Activated naive CD4-positive, alpha-beta T cell treated with anti-CD3 and anti-CD28 coated beads, Interleukin-2, amount 50 U/mL, for 72 hours (primary cell): ENCODE measurements at regions not wholly inside any gene's neighbourhood (a gene's known extent, or its start where the extent isn't known, plus 50 kb on each side); places are given as distances from the start of the nearest gene placed in this dataset.
"Not testable (repeated sequence)": the region's sequence is repeated elsewhere in the genome, so short reads cannot be mapped to it uniquely, and the experiment has no call there.

Source experiments
- ATAC-seq, 2 donors: fragments of 150-1000 bp; cut with Tn5 transposase; 2 replicates each; pipeline ENCODE4 v1.10.0; 2021; ENCODE audit warnings: mild to moderate bottlenecking in 2 of 2, moderate library complexity in 2 of 2
- DNase-seq, 2 donors: peaks; one replicate each; pipeline ENCODE4 v3.0.0; 2021 to 2022; ENCODE audit warnings: low spot score in 2 of 2
- H3K27ac Mint-ChIP-seq, 2 donors: one replicate each; pipeline ENCODE4 v1.8.0; 2022; ENCODE audit warnings: mild to moderate bottlenecking in 2 of 2, mixed read lengths in 2 of 2
- H3K36me3 Mint-ChIP-seq, 2 donors: one replicate each; pipeline ENCODE4 v1.8.0; 2022; ENCODE audit warnings: mixed read lengths in 2 of 2
- H3K9me3 Mint-ChIP-seq, 2 donors: one replicate each; pipeline ENCODE4 v1.8.0; 2022; ENCODE audit warnings: mixed read lengths in 2 of 2

DNA sequence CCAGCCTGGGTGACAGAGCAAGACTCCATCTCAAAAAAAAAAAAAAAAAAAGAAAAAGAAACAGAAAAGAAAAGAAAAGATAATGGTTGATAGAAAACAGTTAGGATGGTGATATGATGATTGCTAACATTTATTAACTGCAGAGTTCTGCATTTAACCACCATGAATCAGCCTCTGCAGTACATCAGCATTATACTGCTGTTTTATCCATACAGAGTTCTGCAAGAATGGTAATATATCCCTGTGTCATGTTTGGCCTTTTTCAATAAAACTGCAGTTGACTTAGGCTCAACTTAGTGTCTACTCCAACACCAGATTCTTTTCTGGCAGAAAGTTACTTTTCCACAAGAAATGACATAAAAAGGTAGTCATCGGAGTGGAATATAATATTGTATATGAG, 62.6 kb downstream of the DUSP6 start:
- ATAC-seq: peak in 1 of 2 donors; percentile 13
- no peaks in the 10 kb centered on the region for H3K36me3 Mint-ChIP-seq
- no peak for DNase-seq
- peak overlapping the region in 1 of 2 donors; percentile 53 for H3K27ac Mint-ChIP-seq
- H3K9me3 Mint-ChIP-seq: peaks cover 0 to 5% of the 10 kb centered on the region in 2 donors

DNA sequence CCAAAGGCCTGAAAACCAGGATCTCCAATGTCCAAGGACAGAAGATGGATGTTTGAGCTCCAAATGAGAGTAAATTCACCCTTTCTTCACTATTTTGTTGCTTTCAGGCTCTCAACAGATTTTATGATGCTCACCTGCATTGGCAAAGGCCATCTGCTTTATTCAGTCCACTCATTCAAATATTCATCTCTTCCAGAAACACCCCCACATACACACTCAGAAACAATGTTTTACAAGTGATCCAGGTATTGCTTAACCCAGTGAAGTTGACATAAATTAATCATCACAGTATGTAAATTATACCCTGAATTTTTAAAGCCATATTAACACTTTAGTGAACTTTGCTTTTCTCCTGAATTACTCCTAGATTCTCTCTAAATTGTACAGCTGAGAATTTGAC, 63.3 kb downstream of the DUSP6 start:
- ATAC-seq: peak; percentile 34 to 68
- no peaks in the 10 kb centered on the region for H3K36me3 Mint-ChIP-seq
- DNase-seq: no peak
- peaks cover 0 to 5% of the 10 kb centered on the region in 2 donors for H3K9me3 Mint-ChIP-seq
- H3K27ac Mint-ChIP-seq: peak overlapping the region in 1 of 2 donors; percentile 39

DNA sequence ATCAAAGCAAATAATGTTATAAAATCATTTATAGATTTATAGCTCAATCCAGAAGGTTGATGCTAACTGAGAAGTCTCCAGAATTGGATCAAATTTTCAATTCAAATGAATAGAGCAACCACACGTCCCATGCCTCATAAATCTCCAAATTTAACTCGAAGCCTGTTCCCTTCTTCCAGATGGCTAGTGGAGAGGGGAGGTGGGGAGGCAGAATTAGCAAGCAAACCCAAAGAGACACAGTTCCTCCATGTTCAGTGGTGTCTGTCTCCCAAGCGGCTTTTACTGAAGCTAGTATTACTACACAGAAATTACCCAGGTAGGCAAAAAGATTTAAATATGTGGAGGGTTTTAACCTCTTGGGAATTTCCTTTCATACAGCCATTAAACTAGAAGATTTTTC, 65.8 kb downstream of the DUSP6 start:
- Mint-ChIP-seq H3K27ac (no peak overlapping the region), H3K36me3 (peaks cover 0 to 6% of the 10 kb centered on the region in 2 donors), H3K9me3 (peaks cover 0 to 11% of the 10 kb centered on the region in 2 donors)
- ATAC-seq (no peak), DNase-seq (no peak)

DNA sequence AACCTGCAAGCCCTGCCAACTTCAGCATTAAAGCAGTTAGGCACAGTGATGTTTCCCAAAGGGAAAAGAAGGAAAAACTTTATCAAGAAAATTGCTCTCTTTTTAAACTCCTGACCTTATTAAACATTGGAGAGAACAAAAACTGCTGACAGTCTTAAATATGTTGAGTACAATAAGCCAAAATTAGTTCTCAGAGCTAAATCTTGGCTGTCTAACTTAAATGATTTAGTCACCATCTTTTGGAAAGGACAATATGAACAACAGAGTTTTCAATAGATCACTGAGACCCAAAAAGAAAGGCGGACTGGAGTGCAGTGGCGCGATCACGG, 70.8 kb downstream of the DUSP6 start:
- ATAC-seq (no peak), DNase-seq (no peak)
- Mint-ChIP-seq H3K27ac (peak overlapping the region in 1 of 2 donors; percentile 51), H3K36me3 (peaks cover 0 to 16% of the 10 kb centered on the region in 2 donors), H3K9me3 (peaks cover 0 to 11% of the 10 kb centered on the region in 2 donors)

DNA sequence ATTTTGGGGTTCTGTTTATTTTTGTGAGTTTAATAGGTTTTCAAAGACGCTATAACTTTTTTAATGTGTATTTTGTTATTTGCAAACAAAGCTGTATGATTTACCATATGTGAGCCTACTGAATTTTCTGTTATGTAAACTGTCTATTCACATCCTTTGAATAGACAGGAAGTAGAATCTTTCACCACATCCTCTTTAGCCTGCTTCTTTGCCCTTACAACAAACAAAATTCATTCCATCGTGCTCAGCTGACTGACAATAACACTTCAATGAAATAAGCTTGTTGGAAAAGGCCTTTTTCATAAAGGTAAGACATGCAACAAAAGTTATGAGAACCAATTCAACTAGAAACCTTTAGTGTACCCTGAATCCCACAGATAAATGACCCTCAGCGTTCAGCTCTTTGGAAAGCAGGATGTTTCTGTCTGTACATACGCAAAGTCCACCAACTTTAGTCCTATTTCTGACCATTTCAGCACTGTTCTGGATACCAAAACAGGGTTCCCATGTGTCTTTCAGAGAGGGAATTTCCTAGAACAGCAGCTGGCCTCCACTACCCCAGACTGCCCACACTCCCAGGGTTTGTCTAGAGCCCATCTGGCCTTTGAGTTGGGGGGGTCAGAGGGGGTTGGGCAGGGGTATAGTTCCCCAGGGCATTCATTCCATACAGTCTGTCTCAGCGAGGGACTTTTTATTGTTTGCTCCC, 71.3 kb downstream of the DUSP6 start:
- Mint-ChIP-seq H3K9me3 (peaks cover 0 to 11% of the 10 kb centered on the region in 2 donors), H3K27ac (peak overlapping the region in 1 of 2 donors; percentile 51), H3K36me3 (peaks cover 0 to 16% of the 10 kb centered on the region in 2 donors)
- ATAC-seq (no peak), DNase-seq (no peak)

DNA sequence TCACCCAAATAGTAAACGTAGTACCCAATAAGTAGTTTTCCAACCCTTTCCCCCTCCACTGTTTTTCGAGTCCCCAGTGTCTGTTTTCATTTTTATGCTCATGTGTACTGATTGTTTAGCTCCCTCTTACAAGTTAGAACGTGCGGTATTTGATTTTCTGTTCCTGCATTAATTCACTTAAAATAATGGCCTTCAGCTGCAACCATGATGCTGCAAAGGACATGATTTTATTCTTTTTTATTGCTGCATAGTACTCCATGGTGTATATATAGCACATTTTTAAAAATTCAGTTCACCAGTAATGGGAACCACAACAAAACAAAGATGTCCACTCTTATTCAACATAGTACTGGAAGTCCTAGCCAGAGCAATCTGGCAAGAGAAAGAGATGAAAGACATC, 72.8 kb downstream of the DUSP6 start:
- Mint-ChIP-seq H3K27ac (no peak overlapping the region), H3K36me3 (peaks cover 0 to 16% of the 10 kb centered on the region in 2 donors), H3K9me3 (peaks cover 0 to 11% of the 10 kb centered on the region in 2 donors)
- DNase-seq (no peak), ATAC-seq (no peak)

DNA sequence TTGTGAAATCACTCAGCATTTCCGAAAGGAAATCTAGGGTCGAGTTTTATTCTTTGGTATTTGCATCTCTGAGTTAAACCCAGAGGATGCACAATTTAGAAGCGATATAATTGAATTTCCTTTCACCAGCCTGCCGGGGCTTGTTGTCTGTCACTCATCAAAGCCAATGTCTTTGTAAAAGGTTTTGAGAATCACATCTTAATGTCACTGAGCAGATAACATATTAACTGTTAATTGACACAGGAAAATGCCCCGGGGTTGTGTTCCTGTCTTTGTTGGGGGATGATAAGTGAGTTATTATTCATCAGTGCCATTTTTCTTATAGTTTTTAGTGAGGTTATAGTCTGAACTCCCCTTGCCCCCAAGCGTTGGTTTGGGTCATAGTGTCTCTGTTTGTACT, 73.4 kb downstream of the DUSP6 start:
- no peak overlapping the region for H3K27ac Mint-ChIP-seq
- H3K36me3 Mint-ChIP-seq: peaks cover 0 to 16% of the 10 kb centered on the region in 2 donors
- ATAC-seq: no peak
- no peak for DNase-seq
- H3K9me3 Mint-ChIP-seq: peaks cover 0 to 11% of the 10 kb centered on the region in 2 donors

DNA sequence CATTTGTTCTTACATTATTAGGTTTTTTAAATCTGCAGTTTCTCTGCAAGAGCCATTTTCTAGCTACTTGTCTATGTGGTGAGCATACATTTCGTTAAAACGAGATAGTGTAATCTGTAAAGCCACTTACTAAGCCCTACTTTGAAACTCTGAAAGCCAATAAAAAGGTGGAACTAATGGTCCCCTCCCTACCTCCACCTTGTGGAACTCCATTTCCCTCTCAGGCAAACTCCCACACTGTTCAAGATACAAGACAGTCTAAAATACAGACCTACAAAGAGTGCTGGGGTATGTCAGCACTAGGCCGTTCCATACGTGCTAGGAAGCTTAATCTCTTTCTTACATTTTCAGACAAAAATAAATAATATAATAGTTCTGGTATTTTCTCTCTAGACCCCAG, 74.1 kb downstream of the DUSP6 start:
- Mint-ChIP-seq H3K27ac (no peak overlapping the region), H3K9me3 (peaks cover 3 to 10% of the 10 kb centered on the region in 2 donors), H3K36me3 (peaks cover 0 to 16% of the 10 kb centered on the region in 2 donors)
- no peak for ATAC-seq
- DNase-seq: no peak

DNA sequence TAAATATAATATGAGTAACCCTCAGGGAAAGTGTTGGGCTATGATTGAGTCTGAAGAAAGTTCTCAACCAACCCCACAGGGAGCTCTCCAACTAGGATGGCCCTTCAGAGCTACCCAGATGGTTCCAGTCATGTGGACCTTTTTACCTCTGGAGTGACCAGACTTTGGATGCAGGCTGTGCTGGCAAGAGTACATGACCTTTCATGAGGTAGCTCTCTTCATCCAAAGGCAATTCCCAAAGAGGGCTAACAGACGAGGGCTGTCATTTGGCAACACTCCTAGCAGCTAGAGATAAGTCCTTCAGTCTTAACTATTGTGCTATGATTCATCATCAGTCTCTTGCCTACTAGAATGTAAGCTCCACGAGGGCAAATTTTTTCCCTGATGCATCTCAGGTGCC, 75.4 kb downstream of the DUSP6 start:
- ATAC-seq (no peak), DNase-seq (no peak)
- Mint-ChIP-seq H3K9me3 (peaks cover 3 to 8% of the 10 kb centered on the region in 2 donors), H3K27ac (no peak overlapping the region), H3K36me3 (peaks cover 0 to 11% of the 10 kb centered on the region in 2 donors)

DNA sequence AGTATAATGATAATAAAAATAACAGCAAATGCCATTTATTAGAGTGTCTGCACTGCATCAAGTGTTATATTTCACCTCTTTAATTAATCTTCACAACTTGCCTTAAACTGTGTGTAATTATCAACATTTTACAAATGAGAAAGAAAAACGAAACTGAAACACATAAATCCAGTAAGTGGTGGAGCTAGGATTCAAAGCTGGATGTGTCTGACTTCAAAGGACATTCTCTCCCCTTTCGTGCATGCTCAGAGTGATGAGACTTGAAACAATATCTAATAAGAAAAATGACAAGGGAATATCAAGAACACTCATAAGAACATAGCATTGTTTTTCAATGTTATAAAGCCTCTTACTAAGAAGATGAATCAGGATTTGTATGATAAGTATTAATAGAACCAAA, 78.8 kb downstream of the DUSP6 start:
- ATAC-seq: no peak
- peaks cover 0 to 8% of the 10 kb centered on the region in 2 donors for H3K36me3 Mint-ChIP-seq
- no peak overlapping the region for H3K27ac Mint-ChIP-seq
- peaks cover 8% of the 10 kb centered on the region in 2 donors for H3K9me3 Mint-ChIP-seq
- no peak for DNase-seq

DNA sequence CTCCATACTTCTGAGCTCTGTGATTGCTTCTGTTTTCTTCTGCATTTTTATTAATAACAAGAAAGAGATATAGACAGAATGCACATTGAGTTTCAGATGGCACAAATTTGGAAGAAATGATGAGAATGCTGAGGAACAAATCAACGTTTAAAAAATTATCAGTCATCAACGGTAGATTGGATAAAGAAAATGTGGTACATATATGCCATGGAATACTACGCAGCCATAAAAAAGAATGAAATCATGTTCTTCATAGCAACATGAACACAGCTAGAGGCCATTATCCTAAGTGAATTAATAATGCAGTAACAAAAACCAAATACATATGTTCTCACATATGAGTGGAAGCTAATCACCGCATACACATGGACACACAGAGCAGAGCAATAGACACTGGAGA, 81.8 kb downstream of the DUSP6 start:
- Mint-ChIP-seq H3K36me3 (peaks cover 0 to 8% of the 10 kb centered on the region in 2 donors), H3K9me3 (peaks cover 8% of the 10 kb centered on the region in 2 donors), H3K27ac (no peak overlapping the region)
- no peak for DNase-seq
- no peak for ATAC-seq

DNA sequence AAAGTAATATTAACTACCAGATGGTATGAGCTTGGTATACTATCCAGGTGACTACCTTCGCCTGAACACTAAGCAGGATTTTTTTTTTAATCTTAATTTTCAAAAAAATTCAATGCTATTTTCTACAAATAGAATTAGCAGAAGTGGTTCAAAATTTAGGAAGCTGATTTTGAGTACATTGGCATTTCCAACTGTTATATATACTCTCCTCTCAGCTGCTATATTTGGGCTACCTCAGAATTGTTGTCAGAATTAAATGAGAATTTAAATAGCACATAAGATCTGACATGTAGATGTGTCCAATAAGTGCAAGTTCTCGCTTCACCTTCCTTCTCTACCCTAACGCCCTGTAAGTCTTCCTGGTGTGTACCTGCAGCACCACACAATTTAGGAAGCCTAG, 83.1 kb downstream of the DUSP6 start:
- ATAC-seq (no peak), DNase-seq (no peak)
- no peak overlapping the region for H3K27ac Mint-ChIP-seq
- H3K9me3 Mint-ChIP-seq: peaks cover 8% of the 10 kb centered on the region in 2 donors
- peaks cover 0 to 8% of the 10 kb centered on the region in 2 donors for H3K36me3 Mint-ChIP-seq

DNA sequence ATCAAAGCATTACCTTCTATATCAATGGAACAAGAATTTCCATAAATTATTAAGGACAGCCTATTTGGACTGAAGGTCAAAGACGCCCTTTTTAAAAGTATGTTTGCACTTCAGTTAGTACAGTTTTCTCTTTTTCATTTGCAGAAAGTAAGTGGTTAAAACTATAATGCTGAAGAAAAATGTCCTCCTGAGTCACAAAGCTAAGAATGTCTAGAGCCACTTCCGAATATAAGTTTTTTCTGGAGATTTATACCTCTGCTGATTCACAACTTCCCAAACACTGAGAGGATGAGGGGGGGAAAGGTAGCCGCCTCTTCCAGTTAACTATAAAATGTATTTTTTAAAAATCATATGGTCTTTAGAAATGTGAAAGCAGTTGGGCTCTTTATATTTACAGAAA, 84.9 kb downstream of the DUSP6 start:
- Mint-ChIP-seq H3K36me3 (peaks cover 0 to 13% of the 10 kb centered on the region in 2 donors), H3K27ac (no peak overlapping the region), H3K9me3 (peaks cover 5 to 6% of the 10 kb centered on the region in 2 donors)
- ATAC-seq (no peak), DNase-seq (no peak)

DNA sequence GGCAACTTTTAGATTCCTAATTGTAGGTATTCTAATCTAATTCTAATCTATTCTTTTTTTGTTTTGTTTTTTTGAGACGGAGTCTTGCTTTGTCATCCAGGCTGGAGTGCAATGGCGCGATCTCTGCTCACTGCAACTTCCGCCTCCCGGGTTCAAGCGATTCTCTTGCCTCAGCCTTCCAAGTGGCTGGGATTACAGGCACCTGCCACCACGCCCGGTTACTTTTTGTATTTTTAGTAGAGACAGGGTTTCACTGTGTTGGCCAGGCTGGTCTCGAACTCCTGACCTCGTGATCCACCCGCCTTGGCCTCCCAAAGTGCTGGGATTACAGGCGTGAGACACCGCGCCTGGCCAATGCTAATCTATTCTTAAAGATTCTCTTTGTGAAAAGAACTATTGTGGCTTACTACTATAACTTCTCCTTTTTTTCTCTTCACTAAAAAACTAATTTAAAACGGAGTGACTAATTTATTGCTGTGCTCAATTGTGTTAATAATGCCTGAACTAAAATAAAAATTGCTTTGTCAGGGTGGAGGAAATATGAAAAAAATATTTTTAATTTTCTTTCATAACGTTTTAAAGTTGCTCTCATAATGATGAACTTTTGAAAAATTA, 85.6 kb downstream of the DUSP6 start:
- H3K27ac Mint-ChIP-seq, ATAC-seq, H3K9me3 Mint-ChIP-seq, DNase-seq: not testable (repeated sequence)
- H3K36me3 Mint-ChIP-seq: peaks cover 0 to 13% of the 10 kb centered on the region in 2 donors

DNA sequence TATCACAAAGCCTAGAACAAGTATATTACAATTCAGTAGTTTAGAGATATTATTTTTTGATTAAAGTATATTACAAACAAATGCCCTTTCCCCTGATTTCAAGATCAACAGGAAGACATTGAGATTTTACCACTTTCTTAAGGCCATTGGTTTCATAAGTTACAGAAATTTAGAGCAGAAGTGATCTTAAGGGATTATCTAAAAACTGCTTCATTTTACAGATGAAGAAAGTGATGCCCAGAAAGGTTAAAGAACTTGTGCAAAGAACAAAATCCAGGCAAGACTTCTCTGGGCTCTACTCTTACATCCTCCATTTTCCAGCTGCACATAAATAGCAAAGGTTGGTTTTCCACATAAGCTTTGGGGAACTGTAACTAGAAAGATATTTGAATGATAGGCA, 87.5 kb downstream of the DUSP6 start:
- ATAC-seq (no peak), DNase-seq (no peak)
- Mint-ChIP-seq H3K36me3 (peaks cover 0 to 5% of the 10 kb centered on the region in 2 donors), H3K9me3 (no peaks in the 10 kb centered on the region), H3K27ac (no peak overlapping the region)

DNA sequence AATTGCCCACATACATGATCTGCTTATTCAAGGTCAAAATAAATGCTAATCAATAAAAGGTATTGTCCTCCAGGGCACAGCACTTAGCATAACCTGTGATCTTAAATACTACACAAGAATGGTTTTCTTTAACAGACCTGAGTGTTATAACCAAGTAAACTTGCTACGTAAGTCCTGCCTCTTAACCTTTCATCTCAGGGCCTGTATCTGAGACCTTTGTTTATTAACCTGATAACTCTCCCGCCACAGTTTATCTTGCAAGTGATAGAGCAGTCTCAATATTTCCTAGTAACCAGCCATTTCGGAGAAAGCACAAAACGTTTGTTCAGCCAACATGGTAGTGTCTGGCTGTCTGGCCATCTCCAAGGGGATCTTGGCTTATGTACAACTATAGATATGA, 88.4 kb downstream of the DUSP6 start:
- H3K36me3 Mint-ChIP-seq: peaks cover 0 to 8% of the 10 kb centered on the region in 2 donors
- H3K27ac Mint-ChIP-seq: peak overlapping the region in 1 of 2 donors; percentile 2
- peaks cover 0 to under 1% of the 10 kb centered on the region in 2 donors for H3K9me3 Mint-ChIP-seq

DNA sequence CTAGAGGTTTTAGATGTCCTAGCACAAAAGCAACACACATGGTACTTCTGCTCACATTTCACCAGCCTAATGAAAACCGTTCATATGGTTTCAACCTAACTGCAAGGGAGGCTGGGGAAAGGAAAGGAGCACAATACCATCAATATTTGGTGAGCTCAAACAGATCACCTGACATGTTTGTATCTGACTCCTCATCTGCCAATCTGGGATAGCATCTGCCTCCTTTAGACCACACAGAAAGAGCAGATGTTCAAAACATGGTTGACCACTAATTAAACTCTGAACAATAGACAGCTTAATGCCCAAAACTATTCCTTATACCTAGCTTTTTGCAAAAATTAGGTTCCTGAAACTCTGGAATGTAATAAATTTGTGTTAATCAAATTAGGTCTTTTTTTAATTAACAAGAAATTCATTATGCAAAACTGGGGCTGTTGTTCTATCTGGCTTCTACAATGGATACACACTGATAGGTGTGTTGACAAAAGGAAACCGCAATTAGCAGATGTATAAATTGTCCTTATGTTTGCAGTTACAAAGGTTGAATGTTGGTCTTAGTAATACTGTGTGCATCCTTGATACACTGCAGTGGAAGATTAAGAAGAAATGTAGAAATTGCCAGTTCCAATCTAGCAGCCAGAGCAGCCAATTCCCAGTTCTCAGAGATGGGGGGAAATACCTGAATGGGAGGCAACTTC, 89.3 kb downstream of the DUSP6 start:
- ATAC-seq (no peak), DNase-seq (no peak)
- Mint-ChIP-seq H3K36me3 (peaks cover 0 to 17% of the 10 kb centered on the region in 2 donors), H3K27ac (no peak overlapping the region), H3K9me3 (peaks cover 2 to 9% of the 10 kb centered on the region in 2 donors)

More for the DNA sequence above, 88.4 kb downstream of the DUSP6 start:
- ATAC-seq (no peak), DNase-seq (no peak)
